Activated CD4-positive, alpha-beta memory T cell treated with anti-CD3 and anti-CD28 coated beads for 36 hours (primary cell): ENCODE measurements at regions not wholly inside any gene's neighbourhood (a gene's known extent, or its start where the extent isn't known, plus 50 kb on each side); places are given as distances from the start of the nearest gene placed in this dataset.
A peak's percentile ranks its signal among the peaks of the same experiment; 100 is the strongest.
"Not testable (repeated sequence)": the region's sequence is repeated elsewhere in the genome, so short reads cannot be mapped to it uniquely, and the experiment has no call there.

ENCODE experiments used
- CTCF ChIA-PET: fragments of 350-600 bp; sonication (Branson Sonifier 250); formaldehyde crosslinking; loops from one replicate; lab custom pipeline; 2021; ENCODE audit warnings: antibody characterized with exemption, inconsistent platforms; lab: Charles Lee
- POLR2A ChIA-PET: fragments of 350-600 bp; sonication (Branson Sonifier 250); formaldehyde crosslinking; loops from one replicate; lab custom pipeline; 2021; ENCODE audit warnings: antibody characterized with exemption; lab: Charles Lee
- DNase-seq: peaks from one replicate; pipeline ENCODE4 v3.0.0-alpha.2; 2020
- H3K27ac Mint-ChIP-seq: one replicate; pipeline ENCODE4 v1.8.0; 2021; ENCODE audit warnings: mixed read lengths
- H3K27me3 Mint-ChIP-seq: one replicate; pipeline ENCODE4 v1.8.0; 2021; ENCODE audit warnings: mixed read lengths
- H3K36me3 Mint-ChIP-seq: one replicate; pipeline ENCODE4 v1.8.0; 2021; ENCODE audit warnings: mixed read lengths
- H3K4me1 Mint-ChIP-seq: one replicate; pipeline ENCODE4 v1.8.0; 2021; ENCODE audit warnings: low read depth, mixed read lengths
- H3K4me3 Mint-ChIP-seq: one replicate; pipeline ENCODE4 v1.8.0; 2021; ENCODE audit warnings: mild to moderate bottlenecking, mixed read lengths
- H3K9me3 Mint-ChIP-seq: one replicate; pipeline ENCODE4 v1.8.0; 2021; ENCODE audit warnings: mixed read lengths
- intact Hi-C: fragments of 100-400 bp; cut with micrococcal nuclease; formaldehyde crosslinking; loops from one replicate; pipeline ENCODE4 v1.15.1; 2023

- ChIA-PET CTCF (interaction anchor here (1.3 to 1.8 kb wide), 2 partner anchors 180 to 181 kb away, joined by 4 read pairs; no protein-coding TSS in a partner anchor), POLR2A (interaction anchor here (0.9 kb wide), 1 partner anchor 46 kb away, joined by 3 read pairs; no protein-coding TSS in a partner anchor)
- no peak overlapping the region for H3K4me3 Mint-ChIP-seq
- H3K27ac Mint-ChIP-seq: no peak overlapping the region
- H3K9me3 Mint-ChIP-seq: no peaks in the 10 kb centered on the region
- no peaks in the 10 kb centered on the region for H3K27me3 Mint-ChIP-seq
- no peaks in the 10 kb centered on the region for H3K4me1 Mint-ChIP-seq
- H3K36me3 Mint-ChIP-seq: no peaks in the 10 kb centered on the region
- DNase-seq: no peak
- intact Hi-C loops: no loop called here
These were observed 58.4 kb upstream of the WAPL start for GRCh38 chr10:86579883-86580520.

DNA sequence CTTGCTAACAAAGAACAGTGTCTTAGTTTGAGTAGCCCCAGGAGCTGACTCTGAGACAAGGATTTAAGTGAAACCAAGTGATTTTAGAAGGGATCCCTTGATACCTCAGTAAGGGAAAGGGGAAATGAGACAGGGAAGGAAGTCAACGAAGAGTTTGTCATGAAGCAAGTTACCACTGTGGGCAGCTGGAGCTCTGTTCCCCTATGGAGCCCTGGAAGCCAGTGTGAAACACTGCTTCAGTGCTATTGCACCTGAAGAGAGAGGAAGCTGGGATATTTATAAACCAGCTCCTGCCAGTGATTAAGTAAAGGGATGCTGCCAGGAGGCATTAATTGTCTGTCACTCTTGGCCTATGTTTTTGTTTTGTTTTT is 58.9 kb upstream of the WAPL start:
- ChIA-PET POLR2A (interaction anchor here (0.9 kb wide), 1 partner anchor 47 kb away, joined by 3 read pairs; no protein-coding TSS in a partner anchor), CTCF (interaction anchor here (1.8 kb wide), 1 partner anchor 182 kb away, joined by 4 read pairs; no protein-coding TSS in a partner anchor)
- H3K4me1 Mint-ChIP-seq: peaks cover 2% of the 10 kb centered on the region
- intact Hi-C loops: no loop called here
- H3K9me3 Mint-ChIP-seq: no peaks in the 10 kb centered on the region
- H3K4me3 Mint-ChIP-seq: no peak overlapping the region
- no peaks in the 10 kb centered on the region for H3K36me3 Mint-ChIP-seq
- H3K27me3 Mint-ChIP-seq: no peaks in the 10 kb centered on the region
- no peak overlapping the region for H3K27ac Mint-ChIP-seq
- DNase-seq: no peak

- peak; percentile 34 for DNase-seq
- no peaks in the 10 kb centered on the region for H3K27me3 Mint-ChIP-seq
- POLR2A ChIA-PET: interaction anchor here (2.4 kb wide), 1 partner anchor 184 kb away, joined by 20 read pairs; no protein-coding TSS in a partner anchor
These were observed 62.4 kb upstream of the WAPL start for GRCh38 chr10:86583983-86584382.

DNA sequence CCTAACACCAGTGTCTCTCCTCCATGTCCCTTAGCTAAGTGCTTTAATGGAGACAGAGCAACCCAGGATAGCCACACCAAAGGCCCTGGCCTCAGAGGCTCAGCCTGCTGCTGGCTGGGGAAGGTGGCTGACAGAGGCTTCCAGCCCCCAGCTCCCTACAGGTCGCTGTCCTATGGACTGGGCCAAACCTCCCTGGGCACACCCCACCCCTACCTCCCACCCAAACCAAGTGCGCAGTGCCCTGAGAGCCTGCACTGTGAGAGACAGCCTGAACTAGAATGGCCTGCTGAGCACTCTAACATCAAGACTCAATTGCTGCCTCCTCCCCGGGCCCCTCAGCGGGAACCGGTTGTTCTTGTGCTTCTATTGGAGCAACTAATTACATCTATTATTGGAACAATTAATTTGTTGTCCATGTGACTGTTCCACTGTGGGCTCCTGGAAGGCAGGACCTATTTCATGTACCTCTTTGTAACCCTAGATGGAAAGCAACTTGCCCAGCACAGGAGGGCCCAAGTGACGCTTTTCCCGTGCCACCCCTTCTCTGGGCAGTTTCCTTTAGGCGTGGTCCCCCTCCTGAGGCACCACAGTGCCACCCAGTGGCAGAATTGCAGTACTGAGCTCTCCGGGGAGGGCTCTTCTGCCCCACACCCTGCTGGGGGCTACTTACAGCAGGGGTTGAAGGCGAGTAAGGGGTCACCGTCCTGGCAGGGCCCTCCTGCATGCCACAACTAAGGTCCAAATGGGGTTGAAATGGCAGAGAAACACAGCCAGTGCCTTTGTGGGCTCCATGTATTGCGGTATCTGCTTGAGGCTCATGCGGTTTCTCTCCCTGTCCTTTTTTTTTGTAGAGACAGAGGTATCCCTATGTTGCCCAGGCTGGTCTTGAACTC is 63.7 kb upstream of the WAPL start:
- Mint-ChIP-seq H3K27ac (no peak overlapping the region), H3K4me1 (peaks cover 2% of the 10 kb centered on the region), H3K9me3 (no peaks in the 10 kb centered on the region), H3K27me3 (no peaks in the 10 kb centered on the region), H3K4me3 (no peak overlapping the region), H3K36me3 (no peaks in the 10 kb centered on the region)
- DNase-seq: peak; percentile 82
- CTCF ChIA-PET: interaction anchor here (0.6 to 4.4 kb wide), 30 partner anchors 9 to 973 kb away, joined by 3 to 110 read pairs (median 4); no protein-coding TSS in a partner anchor
- intact Hi-C loops: loop anchor here (1.0 to 5.0 kb wide), 3 partner anchors 62 to 588 kb away; no protein-coding TSS in a partner anchor
- POLR2A ChIA-PET: interaction anchor here (0.5 to 2.4 kb wide), 3 partner anchors 171 to 929 kb away, joined by 3 to 20 read pairs (median 3); no protein-coding TSS in a partner anchor

More at GRCh38 chr10:86583983-86584382, 62.4 kb upstream of the WAPL start:
- intact Hi-C loops: loop anchor here (2.0 kb wide), 1 partner anchor 61 kb away; no protein-coding TSS in a partner anchor
- no peaks in the 10 kb centered on the region for H3K36me3 Mint-ChIP-seq
- H3K27ac Mint-ChIP-seq: no peak overlapping the region
- H3K4me1 Mint-ChIP-seq: peaks cover 2% of the 10 kb centered on the region
- CTCF ChIA-PET: interaction anchor here (4.4 kb wide), 1 partner anchor 182 kb away, joined by 110 read pairs; no protein-coding TSS in a partner anchor
- H3K9me3 Mint-ChIP-seq: no peaks in the 10 kb centered on the region
- H3K4me3 Mint-ChIP-seq: no peak overlapping the region

- Mint-ChIP-seq H3K36me3 (no peaks in the 10 kb centered on the region), H3K9me3 (no peaks in the 10 kb centered on the region), H3K4me1 (peaks cover 2% of the 10 kb centered on the region), H3K4me3 (no peak overlapping the region), H3K27me3 (no peaks in the 10 kb centered on the region), H3K27ac (no peak overlapping the region)
- intact Hi-C loops: loop anchor here (5.0 kb wide), 1 partner anchor 589 kb away; no protein-coding TSS in a partner anchor
- DNase-seq: no peak
- POLR2A ChIA-PET: no interaction called here
- CTCF ChIA-PET: interaction anchor here (0.9 to 4.4 kb wide), 4 partner anchors 39 to 591 kb away, joined by 3 to 110 read pairs (median 6); no protein-coding TSS in a partner anchor
These were observed 64.9 kb upstream of the WAPL start for GRCh38 chr10:86586516-86586915.

DNA sequence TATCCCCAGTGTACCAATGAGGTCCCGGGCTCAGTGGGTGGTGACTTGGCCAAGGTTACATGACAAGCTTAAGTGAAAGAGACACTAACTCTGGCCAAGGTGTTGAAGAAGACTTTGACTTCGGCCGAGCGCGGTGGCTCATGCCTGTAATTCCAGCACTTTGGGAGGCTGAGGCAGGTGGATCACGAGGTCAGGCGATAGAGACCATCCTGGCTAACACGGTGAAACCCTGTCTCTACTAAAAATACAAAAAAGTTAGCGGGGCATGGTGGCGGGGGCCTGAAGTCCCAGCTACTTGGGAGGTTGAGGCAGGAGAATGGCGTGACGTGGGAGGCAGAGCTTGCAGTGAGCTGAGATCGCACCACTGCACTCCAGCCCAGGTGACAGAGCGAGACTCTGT is 65.6 kb upstream of the OPN4 start:
- intact Hi-C loops: loop anchor here (5.0 kb wide), 1 partner anchor 591 kb away; no protein-coding TSS in a partner anchor

GRCh38 chr10:86591436-86591835 is 62.9 kb upstream of the OPN4 start:
- no peak overlapping the region for H3K4me3 Mint-ChIP-seq
- intact Hi-C loops: no loop called here
- H3K36me3 Mint-ChIP-seq: no peaks in the 10 kb centered on the region
- H3K4me1 Mint-ChIP-seq: no peaks in the 10 kb centered on the region
- ChIA-PET CTCF (no interaction called here), POLR2A (no interaction called here)
- H3K27ac Mint-ChIP-seq: no peak overlapping the region
- no peaks in the 10 kb centered on the region for H3K27me3 Mint-ChIP-seq
- no peaks in the 10 kb centered on the region for H3K9me3 Mint-ChIP-seq
- no peak for DNase-seq

More for the DNA sequence above, 65.6 kb upstream of the OPN4 start:
- H3K9me3 Mint-ChIP-seq, H3K4me3 Mint-ChIP-seq, H3K27ac Mint-ChIP-seq, H3K4me1 Mint-ChIP-seq, H3K36me3 Mint-ChIP-seq, H3K27me3 Mint-ChIP-seq, DNase-seq, POLR2A ChIA-PET: not testable (repeated sequence)
- CTCF ChIA-PET: interaction anchor here (1.0 kb wide), 2 partner anchors 175 to 189 kb away, joined by 4 read pairs; no protein-coding TSS in a partner anchor

DNA sequence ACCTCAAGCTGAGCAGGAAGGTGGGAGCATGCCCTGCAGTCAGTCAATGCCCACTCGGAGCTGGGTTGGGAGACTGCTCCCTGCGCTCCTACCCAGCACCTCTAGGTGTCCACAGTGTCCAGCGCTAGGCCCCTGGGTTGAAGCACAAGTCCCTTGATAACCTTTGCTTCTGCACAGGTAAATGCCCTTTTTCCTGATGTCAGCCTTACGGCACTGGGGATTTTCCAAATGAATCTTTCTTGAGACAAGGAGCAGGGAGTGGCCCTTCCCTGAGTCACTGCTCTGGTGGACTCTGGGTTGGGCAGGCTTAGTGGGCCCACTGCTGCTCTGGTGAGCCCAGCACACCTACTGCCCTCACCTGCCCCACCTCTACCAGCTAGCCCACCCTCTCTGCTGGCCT is 61.9 kb upstream of the OPN4 start:
- no peak for DNase-seq
- H3K27me3 Mint-ChIP-seq: no peaks in the 10 kb centered on the region
- no peaks in the 10 kb centered on the region for H3K36me3 Mint-ChIP-seq
- POLR2A ChIA-PET: no interaction called here
- H3K9me3 Mint-ChIP-seq: no peaks in the 10 kb centered on the region
- H3K27ac Mint-ChIP-seq: no peak overlapping the region
- H3K4me3 Mint-ChIP-seq: no peak overlapping the region
- CTCF ChIA-PET: no interaction called here
- no peaks in the 10 kb centered on the region for H3K4me1 Mint-ChIP-seq
- intact Hi-C loops: no loop called here

- Mint-ChIP-seq H3K9me3 (no peaks in the 10 kb centered on the region), H3K27me3 (no peaks in the 10 kb centered on the region), H3K4me1 (no peaks in the 10 kb centered on the region), H3K36me3 (no peaks in the 10 kb centered on the region), H3K27ac (no peak overlapping the region), H3K4me3 (no peak overlapping the region)
- ChIA-PET CTCF (interaction anchor here (1.3 kb wide), 1 partner anchor 9 kb away, joined by 3 read pairs; no protein-coding TSS in a partner anchor), POLR2A (no interaction called here)
- no peak for DNase-seq
- intact Hi-C loops: no loop called here
These were observed 59.8 kb upstream of the OPN4 start for GRCh38 chr10:86594535-86594934.

GRCh38 chr10:86595496-86595895 is 58.9 kb upstream of the OPN4 start:
- ChIA-PET POLR2A (interaction anchor here (1.5 kb wide), 1 partner anchor 195 kb away, joined by 4 read pairs; no protein-coding TSS in a partner anchor), CTCF (no interaction called here)
- H3K27ac Mint-ChIP-seq: no peak overlapping the region
- no peak for DNase-seq
- intact Hi-C loops: no loop called here
- H3K4me3 Mint-ChIP-seq: no peak overlapping the region
- H3K4me1 Mint-ChIP-seq: no peaks in the 10 kb centered on the region
- no peaks in the 10 kb centered on the region for H3K9me3 Mint-ChIP-seq
- H3K36me3 Mint-ChIP-seq: no peaks in the 10 kb centered on the region
- no peaks in the 10 kb centered on the region for H3K27me3 Mint-ChIP-seq

GRCh38 chr10:86596266-86596665 is 58.1 kb upstream of the OPN4 start:
- ChIA-PET POLR2A (interaction anchor here (1.5 kb wide), 1 partner anchor 196 kb away, joined by 4 read pairs; no protein-coding TSS in a partner anchor), CTCF (interaction anchor here (1.0 kb wide), 1 partner anchor 196 kb away, joined by 3 read pairs; no protein-coding TSS in a partner anchor)
- no peaks in the 10 kb centered on the region for H3K9me3 Mint-ChIP-seq
- H3K36me3 Mint-ChIP-seq: no peaks in the 10 kb centered on the region
- H3K27ac Mint-ChIP-seq: no peak overlapping the region
- H3K27me3 Mint-ChIP-seq: no peaks in the 10 kb centered on the region
- no peak overlapping the region for H3K4me3 Mint-ChIP-seq
- intact Hi-C loops: no loop called here
- DNase-seq: no peak
- H3K4me1 Mint-ChIP-seq: no peaks in the 10 kb centered on the region
